ENCODE measurements at regions not wholly inside any gene's neighbourhood (a gene's known extent, or its start where the extent isn't known, plus 50 kb on each side); places are given as distances from the start of the nearest gene placed in this dataset.

GRCh38 chr13:77412116-77412635, 85.3 kb upstream of the MYCBP2 start:
- H3K4me3 ChIP-seq (ENCODE audit: low read depth, low read length) = no peak overlapping the region
- DNase-seq (ENCODE audit: low read depth in 4 of 6, low spot score in 6 of 6) = peak in 1 of 6 donors; percentile 51
- H3K27me3 ChIP-seq (ENCODE audit: control insufficient read depth, insufficient read depth, low read length) = no peaks in the 10 kb centered on the region
- no peaks in the 10 kb centered on the region for H3K9me3 ChIP-seq (ENCODE audit: control insufficient read depth, insufficient read depth, low read length)
- no peaks in the 10 kb centered on the region for H3K36me3 ChIP-seq (ENCODE audit: control insufficient read depth, insufficient read depth, low read length)
- no peak overlapping the region for H3K27ac ChIP-seq (ENCODE audit: low read depth, low read length)
- 80% methylated on average over 1 of the region's 3 CpGs for WGBS (ENCODE audit: insufficient coverage)
- no peaks in the 10 kb centered on the region for H3K4me1 ChIP-seq (ENCODE audit: control insufficient read depth, insufficient read depth, low read length)

- Histone ChIP-seq H3K4me3 (ENCODE audit: low read depth, low read length) (no peak overlapping the region), H3K4me1 (ENCODE audit: control insufficient read depth, insufficient read depth, low read length) (no peaks in the 10 kb centered on the region), H3K27me3 (ENCODE audit: control insufficient read depth, insufficient read depth, low read length) (no peaks in the 10 kb centered on the region), H3K36me3 (ENCODE audit: control insufficient read depth, insufficient read depth, low read length) (no peaks in the 10 kb centered on the region), H3K27ac (ENCODE audit: low read depth, low read length) (no peak overlapping the region), H3K9me3 (ENCODE audit: control insufficient read depth, insufficient read depth, low read length) (no peaks in the 10 kb centered on the region)
- no peak for DNase-seq (ENCODE audit: low read depth in 4 of 6, low spot score in 6 of 6)
- 75% methylated on average over 1 of the region's 2 CpGs for WGBS (ENCODE audit: insufficient coverage)
Observed at GRCh38 chr13:77409412-77409811, 82.5 kb upstream of the MYCBP2 start.

GRCh38 chr13:77406644-77407440, 79.9 kb upstream of the MYCBP2 start:
- no peak overlapping the region for H3K4me3 ChIP-seq (ENCODE audit: low read depth, low read length)
- DNase-seq (ENCODE audit: low read depth in 4 of 6, low spot score in 6 of 6) = no peak
- H3K9me3 ChIP-seq (ENCODE audit: control insufficient read depth, insufficient read depth, low read length) = no peaks in the 10 kb centered on the region
- WGBS (ENCODE audit: insufficient coverage) = 50% methylated on average over 1 of the region's 4 CpGs
- no peaks in the 10 kb centered on the region for H3K27me3 ChIP-seq (ENCODE audit: control insufficient read depth, insufficient read depth, low read length)
- H3K36me3 ChIP-seq (ENCODE audit: control insufficient read depth, insufficient read depth, low read length) = no peaks in the 10 kb centered on the region
- no peaks in the 10 kb centered on the region for H3K4me1 ChIP-seq (ENCODE audit: control insufficient read depth, insufficient read depth, low read length)
- H3K27ac ChIP-seq (ENCODE audit: low read depth, low read length) = no peak overlapping the region

- H3K4me1 ChIP-seq (ENCODE audit: control insufficient read depth, insufficient read depth, low read length) = no peaks in the 10 kb centered on the region
- 80% methylated on average over 1 of the region's 3 CpGs for WGBS (ENCODE audit: insufficient coverage)
- H3K27me3 ChIP-seq (ENCODE audit: control insufficient read depth, insufficient read depth, low read length) = no peaks in the 10 kb centered on the region
- H3K9me3 ChIP-seq (ENCODE audit: control insufficient read depth, insufficient read depth, low read length) = no peaks in the 10 kb centered on the region
- no peaks in the 10 kb centered on the region for H3K36me3 ChIP-seq (ENCODE audit: control insufficient read depth, insufficient read depth, low read length)
- peak in 1 of 6 donors; percentile 18 for DNase-seq (ENCODE audit: low read depth in 4 of 6, low spot score in 6 of 6)
- H3K4me3 ChIP-seq (ENCODE audit: low read depth, low read length) = no peak overlapping the region
- H3K27ac ChIP-seq (ENCODE audit: low read depth, low read length) = no peak overlapping the region
Observed at GRCh38 chr13:77398825-77399620, 72.1 kb upstream of the MYCBP2 start.

- Histone ChIP-seq H3K36me3 (ENCODE audit: control insufficient read depth, insufficient read depth, low read length) (no peaks in the 10 kb centered on the region), H3K4me3 (ENCODE audit: low read depth, low read length) (no peak overlapping the region), H3K4me1 (ENCODE audit: control insufficient read depth, insufficient read depth, low read length) (no peaks in the 10 kb centered on the region), H3K27me3 (ENCODE audit: control insufficient read depth, insufficient read depth, low read length) (no peaks in the 10 kb centered on the region), H3K27ac (ENCODE audit: low read depth, low read length) (no peak overlapping the region), H3K9me3 (ENCODE audit: control insufficient read depth, insufficient read depth, low read length) (no peaks in the 10 kb centered on the region)
- no peak for DNase-seq (ENCODE audit: low read depth in 4 of 6, low spot score in 6 of 6)
- whole genome bisulfite sequencing (ENCODE audit: insufficient coverage) = no CpG with 5 or more reads among the region's 2 CpGs
Observed at GRCh38 chr13:77397636-77398035, 70.7 kb upstream of the MYCBP2 start.

GRCh38 chr13:77391475-77391874, 64.6 kb upstream of the MYCBP2 start:
- DNase-seq (ENCODE audit: low read depth in 4 of 6, low spot score in 6 of 6) = no peak
- no peak overlapping the region for H3K27ac ChIP-seq (ENCODE audit: low read depth, low read length)
- H3K27me3 ChIP-seq (ENCODE audit: control insufficient read depth, insufficient read depth, low read length) = no peaks in the 10 kb centered on the region
- no peaks in the 10 kb centered on the region for H3K9me3 ChIP-seq (ENCODE audit: control insufficient read depth, insufficient read depth, low read length)
- H3K36me3 ChIP-seq (ENCODE audit: control insufficient read depth, insufficient read depth, low read length) = no peaks in the 10 kb centered on the region
- H3K4me3 ChIP-seq (ENCODE audit: low read depth, low read length) = no peak overlapping the region
- H3K4me1 ChIP-seq (ENCODE audit: control insufficient read depth, insufficient read depth, low read length) = no peaks in the 10 kb centered on the region

- H3K27ac ChIP-seq (ENCODE audit: low read depth, low read length) = no peak overlapping the region
- 63% methylated on average over 1 of the region's 3 CpGs for WGBS (ENCODE audit: insufficient coverage)
Observed at GRCh38 chr13:77390391-77390790, 63.5 kb upstream of the MYCBP2 start.

GRCh38 chr13:77389625-77390000, 62.7 kb upstream of the MYCBP2 start:
- Histone ChIP-seq H3K4me3 (ENCODE audit: low read depth, low read length) (no peak overlapping the region), H3K4me1 (ENCODE audit: control insufficient read depth, insufficient read depth, low read length) (no peaks in the 10 kb centered on the region), H3K27me3 (ENCODE audit: control insufficient read depth, insufficient read depth, low read length) (no peaks in the 10 kb centered on the region), H3K9me3 (ENCODE audit: control insufficient read depth, insufficient read depth, low read length) (no peaks in the 10 kb centered on the region), H3K27ac (ENCODE audit: low read depth, low read length) (no peak overlapping the region), H3K36me3 (ENCODE audit: control insufficient read depth, insufficient read depth, low read length) (no peaks in the 10 kb centered on the region)
- DNase-seq (ENCODE audit: low read depth in 4 of 6, low spot score in 6 of 6) = peak in 1 of 6 donors; percentile 56

More at GRCh38 chr13:77390391-77390790, 63.5 kb upstream of the MYCBP2 start:
- Histone ChIP-seq H3K4me1 (ENCODE audit: control insufficient read depth, insufficient read depth, low read length) (no peaks in the 10 kb centered on the region), H3K9me3 (ENCODE audit: control insufficient read depth, insufficient read depth, low read length) (no peaks in the 10 kb centered on the region), H3K4me3 (ENCODE audit: low read depth, low read length) (no peak overlapping the region), H3K36me3 (ENCODE audit: control insufficient read depth, insufficient read depth, low read length) (no peaks in the 10 kb centered on the region), H3K27me3 (ENCODE audit: control insufficient read depth, insufficient read depth, low read length) (no peaks in the 10 kb centered on the region)
- no peak for DNase-seq (ENCODE audit: low read depth in 4 of 6, low spot score in 6 of 6)

GRCh38 chr13:77388944-77389624, 62.2 kb upstream of the MYCBP2 start:
- DNase-seq (ENCODE audit: low read depth in 4 of 6, low spot score in 6 of 6) = no peak
- no peak overlapping the region for H3K4me3 ChIP-seq (ENCODE audit: low read depth, low read length)
- no peaks in the 10 kb centered on the region for H3K4me1 ChIP-seq (ENCODE audit: control insufficient read depth, insufficient read depth, low read length)
- H3K27me3 ChIP-seq (ENCODE audit: control insufficient read depth, insufficient read depth, low read length) = no peaks in the 10 kb centered on the region
- WGBS (ENCODE audit: insufficient coverage) = 86% methylated on average over 1 of the region's 4 CpGs
- no peak overlapping the region for H3K27ac ChIP-seq (ENCODE audit: low read depth, low read length)
- no peaks in the 10 kb centered on the region for H3K36me3 ChIP-seq (ENCODE audit: control insufficient read depth, insufficient read depth, low read length)
- no peaks in the 10 kb centered on the region for H3K9me3 ChIP-seq (ENCODE audit: control insufficient read depth, insufficient read depth, low read length)
